MCF 10A (cell line): ENCODE measurements at regions not wholly inside any gene's neighbourhood (a gene's known extent, or its start where the extent isn't known, plus 50 kb on each side); places are given as distances from the start of the nearest gene placed in this dataset.

Source experiments
- BruUV-seq: library from RNA; stranded (reverse); fragments of 400-500 nt; replicated peaks from 2 replicates; lab custom pipeline; 2021; lab: Mats Ljungman, UMichigan
- CTCF ChIA-PET: fragments of 300-600 bp; sonication (Branson Sonifier 250); formaldehyde crosslinking; extraction: SDS; loops from one replicate; lab custom pipeline; 2021; ENCODE audit warnings: antibody characterized with exemption, inconsistent platforms; lab: Yijun Ruan, JAX
- POLR2A ChIA-PET: fragments of 300-600, 350-650 bp; sonication (Branson Sonifier 250); formaldehyde crosslinking; extraction: SDS; loops from one replicate; lab custom pipeline; 2020; ENCODE audit warnings: antibody characterized with exemption, inconsistent platforms; lab: Yijun Ruan, JAX
- DNase-seq: peaks from one replicate; pipeline ENCODE4 v3.0.0-alpha.2; 2018; ENCODE audit not compliant: unreplicated experiment
- H3K27ac Mint-ChIP-seq: one replicate; pipeline ENCODE4 v1.8.0; 2022; ENCODE audit warnings: mild to moderate bottlenecking, low read depth, mixed read lengths; ENCODE audit not compliant: unreplicated experiment
- H3K27me3 Mint-ChIP-seq: one replicate; pipeline ENCODE4 v1.8.0; 2022; ENCODE audit warnings: mixed read lengths; ENCODE audit not compliant: insufficient read depth, unreplicated experiment
- H3K36me3 Mint-ChIP-seq: one replicate; pipeline ENCODE4 v1.8.0; 2022; ENCODE audit warnings: mild to moderate bottlenecking, moderate library complexity, mixed read lengths; ENCODE audit not compliant: insufficient read depth, unreplicated experiment
- H3K4me1 Mint-ChIP-seq: one replicate; pipeline ENCODE4 v1.8.0; 2022; ENCODE audit warnings: mixed read lengths; ENCODE audit not compliant: insufficient read depth, unreplicated experiment
- H3K4me3 Mint-ChIP-seq: one replicate; pipeline ENCODE4 v1.8.0; 2022; ENCODE audit warnings: mild to moderate bottlenecking, moderate library complexity, mixed read lengths; ENCODE audit not compliant: unreplicated experiment
- H3K9me3 Mint-ChIP-seq: one replicate; pipeline ENCODE4 v1.8.0; 2022; ENCODE audit warnings: mixed read lengths; ENCODE audit not compliant: unreplicated experiment
- CTCF ChIP-seq: fragments of 200-600 bp; IDR thresholded peaks from one replicate; pipeline ENCODE4 v1.8.0; 2022; ENCODE audit warnings: antibody characterized with exemption, mild to moderate bottlenecking; ENCODE audit not compliant: unreplicated experiment
- intact Hi-C: fragments of 100-400 bp; cut with micrococcal nuclease; formaldehyde crosslinking; loops from 2 replicates; pipeline ENCODE4 v1.14.1; 2022

- TF ChIP-seq CTCF: no peak
- BruUV-seq: no TSS peak
- no peak overlapping the region for H3K27ac Mint-ChIP-seq
- DNase-seq: no peak
- no peaks in the 10 kb centered on the region for H3K36me3 Mint-ChIP-seq
- H3K9me3 Mint-ChIP-seq: no peaks in the 10 kb centered on the region
- intact Hi-C loops: no loop called here
- ChIA-PET POLR2A (no interaction called here), CTCF (interaction anchor here (0.6 kb wide), 1 partner anchor 167 kb away, joined by 3 read pairs; no protein-coding TSS in a partner anchor)
- H3K4me1 Mint-ChIP-seq: peaks cover 8% of the 10 kb centered on the region
- no peaks in the 10 kb centered on the region for H3K27me3 Mint-ChIP-seq
- H3K4me3 Mint-ChIP-seq: no peak overlapping the region
Measured at GRCh38 chr5:111954516-111955395, 197.8 kb upstream of the NREP start.

GRCh38 chr5:111953351-111954127, 196.5 kb upstream of the NREP start:
- Mint-ChIP-seq H3K27ac (no peak overlapping the region), H3K9me3 (no peaks in the 10 kb centered on the region), H3K4me3 (no peak overlapping the region), H3K27me3 (no peaks in the 10 kb centered on the region), H3K36me3 (no peaks in the 10 kb centered on the region), H3K4me1 (peaks cover 12% of the 10 kb centered on the region)
- no peak for TF ChIP-seq CTCF
- BruUV-seq: no TSS peak
- ChIA-PET CTCF (interaction anchor here (0.6 kb wide), 1 partner anchor 825 kb away, joined by 3 read pairs; no protein-coding TSS in a partner anchor), POLR2A (no interaction called here)
- DNase-seq: no peak
- intact Hi-C loops: no loop called here

GRCh38 chr5:111952555-111952954, 195.6 kb upstream of the NREP start:
- H3K27me3 Mint-ChIP-seq: no peaks in the 10 kb centered on the region
- H3K27ac Mint-ChIP-seq: no peak overlapping the region
- BruUV-seq: no TSS peak
- H3K36me3 Mint-ChIP-seq: no peaks in the 10 kb centered on the region
- intact Hi-C loops: no loop called here
- no peaks in the 10 kb centered on the region for H3K9me3 Mint-ChIP-seq
- H3K4me1 Mint-ChIP-seq: peaks cover 21% of the 10 kb centered on the region
- no peak for DNase-seq
- CTCF ChIA-PET: interaction anchor here (0.6 kb wide), 1 partner anchor 18 kb away, joined by 3 read pairs; no protein-coding TSS in a partner anchor
- no peak for TF ChIP-seq CTCF
- POLR2A ChIA-PET: no interaction called here
- H3K4me3 Mint-ChIP-seq: no peak overlapping the region

GRCh38 chr5:111950660-111951059, 193.7 kb upstream of the NREP start:
- peaks cover 21% of the 10 kb centered on the region for H3K4me1 Mint-ChIP-seq
- ChIA-PET CTCF (no interaction called here), POLR2A (no interaction called here)
- DNase-seq: no peak
- H3K27ac Mint-ChIP-seq: no peak overlapping the region
- H3K4me3 Mint-ChIP-seq: no peak overlapping the region
- no peak for TF ChIP-seq CTCF
- H3K36me3 Mint-ChIP-seq: no peaks in the 10 kb centered on the region
- H3K9me3 Mint-ChIP-seq: no peaks in the 10 kb centered on the region
- intact Hi-C loops: no loop called here
- no peaks in the 10 kb centered on the region for H3K27me3 Mint-ChIP-seq
- no TSS peak for BruUV-seq
